HG02884 (cell line): ENCODE measurements at regions not wholly inside any gene's neighbourhood (a gene's known extent, or its start where the extent isn't known, plus 50 kb on each side); places are given as distances from the start of the nearest gene placed in this dataset.
"Not testable (repeated sequence)": the region's sequence is repeated elsewhere in the genome, so short reads cannot be mapped to it uniquely, and the experiment has no call there.

Source experiments
- ATAC-seq: cut with Tn5 transposase; IDR thresholded peaks from one replicate; pipeline ENCODE4 v1.9.1; 2021; ENCODE audit warnings: mild to moderate bottlenecking, moderate library complexity; ENCODE audit not compliant: unreplicated experiment

DNA sequence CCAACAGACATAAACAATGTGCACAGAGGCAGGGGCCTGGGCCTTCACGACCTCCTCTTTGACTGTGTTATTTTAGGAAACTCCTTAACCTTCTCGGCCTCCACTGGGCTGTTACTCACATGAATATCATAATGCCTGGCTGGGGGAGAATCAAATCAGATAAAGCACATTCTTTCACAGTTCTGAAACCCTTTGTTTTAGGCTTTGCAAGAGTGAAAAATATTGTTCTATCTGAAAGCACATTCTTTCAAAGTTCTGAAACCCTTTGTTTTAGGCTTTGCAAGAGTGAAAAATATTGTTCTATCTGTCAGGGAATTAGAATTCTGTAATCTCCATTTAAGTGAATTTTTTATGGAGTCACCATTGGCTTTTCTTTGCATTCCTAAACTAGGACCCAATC lies 50.7 kb upstream of the SYNDIG1 start:
- ATAC-seq = no peak

DNA sequence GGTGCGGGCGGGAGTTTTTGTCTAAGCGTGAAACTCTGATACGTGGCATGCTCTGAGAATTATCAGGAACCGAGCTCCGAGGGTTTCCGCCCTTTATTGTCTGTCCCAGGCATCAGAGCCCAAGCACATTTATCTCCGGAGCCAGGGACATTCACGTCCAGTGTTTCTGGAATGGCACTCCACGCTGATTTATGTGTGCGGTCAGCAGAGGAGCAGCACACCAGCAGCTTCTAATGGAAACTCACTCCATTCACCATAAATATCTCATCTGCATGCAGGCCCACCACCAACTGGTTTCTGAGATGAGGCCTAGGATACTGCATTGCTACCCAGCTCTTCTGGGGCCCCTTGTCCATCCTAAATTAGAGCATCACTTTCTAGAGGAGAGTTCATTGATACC lies 51.9 kb upstream of the SYNDIG1 start:
- ATAC-seq = no peak

DNA sequence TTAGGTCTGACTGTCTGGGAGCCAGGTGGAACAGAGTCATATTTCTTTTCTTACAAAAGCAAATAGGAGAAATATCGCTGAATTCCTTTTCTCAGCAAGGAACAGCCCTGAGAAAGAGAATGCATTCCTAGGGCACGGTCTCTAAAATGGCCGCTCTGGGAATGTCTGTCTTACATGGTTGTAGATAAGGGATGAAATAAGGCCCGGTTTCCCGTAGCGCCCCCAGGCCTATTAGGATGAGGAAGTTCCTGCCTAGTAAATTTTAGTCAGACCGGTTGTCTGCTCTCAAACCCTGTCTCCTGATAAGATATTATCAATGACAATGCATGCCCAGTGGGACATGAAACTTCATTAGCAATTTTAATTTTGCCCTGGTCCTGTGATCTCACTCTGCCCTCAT lies 54.0 kb upstream of the SYNDIG1 start:
- ATAC-seq = not testable (repeated sequence)

DNA sequence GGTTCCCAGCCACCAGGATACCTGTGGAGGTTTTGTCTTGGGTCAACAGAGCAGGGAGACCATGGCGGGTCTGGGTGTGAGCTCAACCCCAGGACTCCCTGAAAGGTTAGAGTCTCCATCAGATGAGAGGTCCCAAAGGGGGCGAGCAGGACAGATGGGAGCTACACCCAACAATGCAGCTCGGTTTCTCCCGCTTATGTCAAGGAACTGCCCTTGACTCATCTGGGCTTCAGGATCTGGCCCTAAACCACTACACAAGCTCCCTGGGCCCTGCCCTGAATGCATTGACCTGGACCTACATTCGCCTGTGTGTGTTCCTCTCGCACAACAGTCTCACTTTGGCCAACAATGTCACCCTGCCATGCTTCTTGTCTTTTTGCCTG lies 57.6 kb upstream of the SYNDIG1 start:
- no peak for ATAC-seq

DNA sequence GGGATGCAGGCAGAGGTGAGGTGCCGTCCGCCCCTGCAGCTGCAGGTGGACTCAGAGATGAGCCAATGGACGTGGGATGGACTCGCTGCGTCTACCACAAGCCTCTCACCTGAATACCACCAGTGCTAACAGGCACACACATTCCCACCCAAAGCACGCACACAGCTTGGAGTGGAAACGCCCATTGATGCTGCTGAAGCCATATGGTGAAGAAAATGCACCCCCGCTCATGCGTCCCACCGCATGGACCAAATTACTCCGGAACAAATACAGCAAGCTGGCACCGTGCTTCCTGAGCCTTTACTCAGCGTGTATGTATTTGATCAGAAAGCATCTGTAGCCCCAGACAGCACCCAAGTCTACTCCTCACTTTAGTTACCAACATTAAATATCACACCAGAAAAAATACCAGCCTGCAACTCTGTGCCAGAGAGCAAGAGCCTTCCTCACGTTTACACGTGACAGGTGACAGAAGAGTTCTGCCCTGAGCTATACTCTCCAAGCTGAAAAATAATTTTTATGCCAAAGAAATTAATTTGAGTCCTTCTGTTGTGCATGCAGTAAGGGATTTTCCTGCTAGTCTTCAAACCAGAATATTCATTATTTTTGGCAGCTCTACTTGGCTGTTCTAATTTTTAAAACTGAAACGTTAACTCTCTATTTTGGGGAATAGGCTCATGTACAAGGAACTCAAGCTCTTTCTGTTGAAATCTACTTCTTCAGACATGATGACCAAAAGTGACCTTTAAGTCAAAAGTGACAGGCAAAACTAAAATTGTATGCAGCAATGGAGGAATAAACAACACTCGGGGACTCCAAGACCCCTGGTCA lies 58.2 kb upstream of the SYNDIG1 start:
- no peak for ATAC-seq

DNA sequence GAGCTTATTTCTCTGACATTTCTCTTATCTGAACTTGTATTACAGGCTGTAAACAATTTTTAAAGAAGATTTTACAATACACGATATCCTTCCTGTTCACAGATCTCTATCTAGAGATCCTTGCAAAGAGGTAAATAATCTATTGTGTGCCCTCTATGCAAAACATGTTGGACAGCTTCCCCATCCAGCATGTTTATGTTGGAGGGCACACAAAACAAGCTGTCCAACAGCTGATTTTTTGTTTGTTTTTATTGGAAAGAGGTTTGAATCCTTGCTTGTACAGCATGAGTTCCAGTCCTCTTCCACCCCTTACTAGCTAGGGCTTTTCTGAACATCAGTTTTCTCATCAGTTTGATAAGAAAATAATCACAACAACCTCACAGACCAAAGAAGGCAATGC lies 62.3 kb upstream of the SYNDIG1 start:
- no peak for ATAC-seq

DNA sequence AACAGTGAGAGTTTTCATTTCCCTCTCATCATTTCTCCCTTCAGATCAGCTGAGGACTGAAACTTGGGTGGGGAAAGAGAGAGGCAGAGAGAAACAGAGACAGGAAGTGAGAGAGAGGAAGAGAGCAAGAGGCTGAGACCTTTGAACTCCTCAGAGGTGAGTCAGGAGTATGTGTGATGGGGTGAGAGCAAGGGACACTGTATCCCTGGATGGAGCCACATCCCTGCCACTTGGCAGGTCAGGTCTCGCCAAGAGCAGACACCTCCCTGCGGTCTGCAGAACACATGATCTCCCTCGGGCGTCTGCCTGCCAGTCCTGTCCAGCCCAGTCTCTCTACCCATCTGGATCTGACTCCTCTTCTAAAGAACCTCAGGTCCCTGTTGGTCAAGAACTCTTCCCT lies 62.7 kb upstream of the SYNDIG1 start:
- no peak for ATAC-seq

DNA sequence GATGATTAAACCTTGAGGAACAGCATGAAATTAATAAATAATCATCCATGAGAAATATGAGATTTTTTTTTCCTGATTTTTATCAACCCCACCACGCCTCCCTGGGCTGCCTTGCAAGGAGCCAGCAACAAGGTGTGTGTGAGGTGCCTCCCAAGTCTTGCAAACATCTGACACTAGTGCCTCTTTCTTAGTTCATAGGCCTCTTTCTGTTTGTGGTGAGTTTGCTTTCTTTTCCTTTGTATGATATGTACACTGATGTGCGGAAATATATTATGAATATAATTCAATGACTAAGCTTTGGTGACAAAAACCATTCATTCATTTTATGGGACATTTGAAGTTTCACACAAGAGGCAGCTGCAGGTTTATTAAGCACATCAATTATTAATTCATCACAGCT lies 63.2 kb upstream of the SYNDIG1 start:
- ATAC-seq = no peak

DNA sequence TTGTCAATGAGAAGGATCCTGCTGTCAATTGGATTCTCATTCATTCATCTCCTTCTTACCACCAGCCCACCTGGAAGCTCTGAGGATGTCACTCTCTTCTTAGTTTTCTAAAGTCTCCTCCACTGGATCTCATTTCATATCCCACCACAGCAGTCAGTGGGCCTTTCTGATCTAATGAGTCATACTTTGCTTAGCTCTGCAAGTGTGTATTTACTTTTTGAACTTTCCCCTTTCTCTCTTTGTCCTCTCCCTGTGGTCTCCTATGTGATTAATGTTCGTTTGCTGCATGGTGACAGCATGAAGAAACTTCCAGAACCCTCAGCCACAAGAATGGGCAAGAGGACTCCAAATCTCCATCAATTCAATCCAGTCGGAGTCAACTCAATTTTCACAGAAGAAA lies 63.6 kb upstream of the SYNDIG1 start:
- no peak for ATAC-seq

DNA sequence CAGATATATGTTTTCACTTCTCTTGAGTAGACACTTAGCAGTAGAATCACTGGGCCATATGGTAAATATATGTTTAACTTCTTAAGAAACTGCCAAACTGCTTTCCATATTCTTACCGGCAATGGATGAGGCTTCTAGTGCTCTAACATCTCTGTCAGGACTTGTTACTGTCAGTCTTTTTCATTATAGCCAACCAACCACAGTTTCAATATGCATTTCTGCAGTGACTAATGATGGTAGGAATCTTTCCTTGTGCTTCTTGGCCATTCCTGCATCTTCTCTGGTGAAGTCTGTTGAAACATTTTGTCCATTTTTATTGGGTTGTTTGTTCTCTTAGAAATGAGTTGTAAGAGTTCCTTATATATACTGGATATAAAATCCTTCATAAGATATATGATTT lies 66.0 kb upstream of the SYNDIG1 start:
- no peak for ATAC-seq

DNA sequence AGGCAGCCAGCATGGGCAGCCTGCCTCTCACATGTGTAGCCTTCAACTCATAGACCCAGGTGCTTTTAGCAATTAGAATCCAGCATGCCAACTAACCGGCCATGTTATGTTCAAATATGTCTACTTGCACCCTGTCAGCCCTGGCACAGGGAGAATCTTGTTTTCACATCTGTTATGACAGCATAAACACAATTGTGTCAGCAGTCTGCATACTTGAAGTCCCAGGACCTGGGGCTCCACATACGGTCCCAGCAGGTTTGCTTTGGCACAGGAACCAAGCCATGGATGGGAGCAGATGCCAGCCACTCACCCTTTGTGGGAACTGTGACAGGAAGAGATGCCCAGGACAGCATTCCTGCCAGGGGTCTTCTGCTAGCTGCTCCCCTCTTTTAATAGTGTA lies 67.2 kb upstream of the SYNDIG1 start:
- no peak for ATAC-seq

DNA sequence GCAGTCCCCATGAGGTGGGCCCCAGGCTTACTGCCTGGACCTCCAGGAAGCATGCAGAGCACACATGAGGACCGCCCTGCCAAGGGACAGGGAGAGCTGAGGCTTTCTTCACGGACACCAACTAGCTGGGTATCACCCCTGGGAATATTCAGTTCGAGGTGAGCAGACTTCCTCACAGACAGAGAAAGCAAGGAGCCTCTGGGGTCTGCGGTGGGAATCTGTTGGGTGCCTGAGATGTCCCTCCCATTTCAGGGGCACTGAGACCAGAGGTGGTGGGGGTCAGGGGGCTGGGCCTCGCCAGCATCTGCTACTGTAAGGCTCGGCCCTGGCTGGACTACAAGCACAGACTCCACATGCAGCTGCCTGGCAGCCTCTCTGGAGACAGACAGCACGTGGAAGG lies 74.3 kb upstream of the SYNDIG1 start:
- no peak for ATAC-seq

DNA sequence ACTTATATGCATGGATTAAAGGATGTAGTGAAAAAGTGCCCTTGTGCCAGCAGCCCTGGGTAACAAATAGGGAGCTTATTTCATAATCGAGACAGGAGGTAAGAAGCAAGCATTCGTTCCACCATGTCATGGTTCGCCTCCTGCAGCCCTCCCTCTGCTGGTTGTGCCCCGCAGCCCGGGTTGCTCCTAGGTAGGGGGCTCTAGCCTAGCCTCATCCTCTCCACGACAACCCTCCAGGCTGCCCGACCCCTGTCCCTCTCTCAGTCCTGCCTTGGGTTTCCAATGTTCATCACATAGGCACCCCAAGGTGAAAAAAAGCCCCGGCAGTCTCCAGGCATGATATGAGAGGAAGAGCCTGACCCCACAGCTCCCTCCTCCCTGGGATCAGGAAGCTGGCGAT lies 75.5 kb upstream of the SYNDIG1 start:
- no peak for ATAC-seq

DNA sequence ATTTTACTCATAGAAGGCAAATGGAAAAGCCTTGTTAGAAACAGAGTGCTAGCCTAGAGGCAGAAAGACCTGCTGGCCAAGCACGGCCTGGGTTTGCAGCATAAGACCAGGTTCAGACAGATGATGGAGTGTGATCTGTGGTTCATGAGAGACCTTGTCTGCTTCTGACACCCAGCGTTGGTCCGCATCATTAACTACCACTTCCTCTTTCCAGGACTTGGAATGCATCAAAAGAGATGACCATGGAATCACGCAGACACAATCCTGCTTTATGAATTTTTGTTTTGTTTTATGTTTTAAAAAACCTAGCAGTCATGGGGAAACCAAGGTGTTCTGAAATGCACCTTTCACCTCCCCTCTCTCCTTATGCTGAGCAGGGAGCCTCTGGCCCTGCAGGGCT lies 76.8 kb upstream of the SYNDIG1 start:
- no peak for ATAC-seq

DNA sequence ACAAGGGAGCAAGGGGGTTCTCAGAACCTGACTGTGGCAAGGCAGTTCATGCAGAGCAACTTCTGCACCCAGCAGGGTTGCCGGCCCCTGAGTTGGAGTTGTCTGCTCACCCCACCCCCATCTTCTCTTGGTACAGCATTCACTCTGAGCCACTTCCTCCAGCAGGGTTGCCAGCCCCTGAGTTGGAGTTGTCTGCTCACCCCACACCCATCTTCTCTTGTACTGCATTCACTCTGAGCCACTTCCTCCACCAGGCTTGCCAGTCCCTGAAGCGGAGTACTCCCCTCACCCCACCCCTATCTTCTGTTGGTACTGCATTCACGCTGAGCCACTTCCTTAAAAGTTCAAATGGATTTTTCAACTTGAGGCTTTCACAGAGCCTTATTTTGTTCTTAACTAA lies 79.7 kb upstream of the SYNDIG1 start:
- ATAC-seq = no peak

DNA sequence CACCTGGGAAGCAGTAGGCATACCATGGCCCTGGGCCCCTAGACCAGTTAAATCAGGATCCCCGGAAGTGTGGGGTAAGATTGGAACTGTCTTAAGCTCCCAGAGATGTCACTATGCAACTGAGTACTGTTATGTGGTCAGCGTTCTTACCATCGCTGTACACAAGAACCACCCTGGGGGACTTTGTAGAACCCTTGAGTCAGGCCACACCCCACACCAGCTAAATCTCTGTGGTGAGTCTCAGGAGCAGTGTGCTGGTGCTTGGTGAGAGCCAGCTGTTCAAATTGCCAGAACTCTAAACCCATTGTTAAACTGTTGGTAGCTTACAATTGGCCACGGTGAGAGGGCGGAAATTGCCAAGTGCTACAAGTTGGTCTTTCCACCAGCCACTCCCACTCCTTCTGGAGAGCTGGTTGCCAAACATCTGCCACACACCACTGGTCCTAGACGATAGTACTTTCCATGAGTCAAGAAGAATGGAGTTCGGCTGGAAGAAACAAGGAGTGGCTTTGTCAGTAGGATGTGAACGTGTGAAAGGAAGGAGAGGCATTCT lies 80.5 kb upstream of the SYNDIG1 start:
- no peak for ATAC-seq

DNA sequence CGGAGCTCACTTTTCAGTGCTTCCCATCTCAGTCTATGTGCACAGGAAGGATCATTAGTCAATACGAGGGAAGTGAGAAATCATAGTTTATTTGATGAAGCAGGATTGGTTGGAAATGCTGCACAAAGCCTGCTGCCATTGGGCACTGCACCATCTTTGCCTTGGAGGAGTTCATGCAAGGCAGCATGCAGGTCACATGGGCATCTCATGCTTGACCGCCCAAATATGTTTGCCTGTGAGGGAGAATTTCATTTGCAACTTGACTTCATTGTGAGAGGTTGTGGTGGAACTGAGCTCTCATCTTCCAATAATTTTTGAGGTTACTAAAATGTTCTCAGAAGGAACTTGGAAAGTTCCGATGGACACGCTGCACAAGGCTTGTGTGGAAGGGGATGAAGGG lies 83.9 kb upstream of the SYNDIG1 start:
- ATAC-seq = no peak

DNA sequence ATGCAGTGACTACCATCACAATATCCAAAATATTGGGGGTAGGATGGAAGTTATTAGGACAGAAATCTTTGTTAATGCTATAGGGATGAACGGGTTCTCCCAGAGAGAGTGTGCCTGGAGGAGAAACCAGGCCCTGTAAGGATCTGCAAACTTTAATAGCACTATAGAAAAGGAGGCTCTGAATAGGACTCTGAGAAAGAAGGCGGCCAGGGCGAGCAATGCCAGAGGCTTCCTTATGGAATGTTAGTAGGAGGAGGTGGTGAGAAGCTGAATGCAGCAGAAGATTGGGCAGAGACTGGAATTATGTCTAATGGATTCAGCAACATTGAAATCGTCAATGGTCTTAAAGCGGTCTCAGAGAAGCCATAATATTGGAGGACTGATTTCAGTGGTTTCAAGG lies 84.6 kb upstream of the SYNDIG1 start:
- no peak for ATAC-seq

DNA sequence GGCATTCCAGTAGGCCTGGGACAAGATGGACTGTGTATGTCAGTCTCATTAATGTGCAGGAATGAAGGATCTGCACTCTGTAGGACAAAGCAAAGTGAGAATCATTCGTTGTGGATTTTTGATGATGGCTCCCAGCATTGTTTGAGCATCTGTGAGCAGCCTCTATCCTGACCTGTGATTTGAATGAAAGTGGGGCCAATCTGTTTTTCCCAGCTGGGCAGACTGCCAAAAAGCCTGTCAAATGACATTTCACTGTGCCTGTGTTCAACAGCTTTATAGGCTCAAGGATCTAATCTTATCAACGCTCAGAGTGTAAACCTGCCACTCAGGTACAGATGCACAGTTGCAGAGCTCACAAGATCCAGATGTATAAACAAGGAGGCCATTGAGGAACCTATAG lies 86.7 kb upstream of the SYNDIG1 start:
- no peak for ATAC-seq

DNA sequence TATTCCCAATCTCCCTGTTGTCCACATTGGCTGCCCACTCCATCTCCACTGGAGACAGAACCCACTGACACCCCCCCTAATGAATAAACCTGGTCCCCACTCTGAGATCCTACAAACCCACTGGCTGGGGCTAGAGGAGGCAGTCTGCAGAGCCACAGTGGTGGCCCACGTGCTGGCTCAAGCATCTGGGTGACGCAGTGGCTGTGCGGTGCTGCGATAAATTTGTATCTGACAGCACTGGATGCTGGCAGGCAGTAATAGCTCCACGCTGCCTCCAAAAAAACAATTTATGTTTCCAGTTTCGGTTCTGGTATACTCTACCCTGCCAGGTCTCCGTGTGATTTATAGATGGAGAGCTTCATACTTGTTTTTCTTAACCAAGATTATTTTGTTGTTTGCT lies 87.1 kb upstream of the SYNDIG1 start:
- ATAC-seq = no peak

DNA sequence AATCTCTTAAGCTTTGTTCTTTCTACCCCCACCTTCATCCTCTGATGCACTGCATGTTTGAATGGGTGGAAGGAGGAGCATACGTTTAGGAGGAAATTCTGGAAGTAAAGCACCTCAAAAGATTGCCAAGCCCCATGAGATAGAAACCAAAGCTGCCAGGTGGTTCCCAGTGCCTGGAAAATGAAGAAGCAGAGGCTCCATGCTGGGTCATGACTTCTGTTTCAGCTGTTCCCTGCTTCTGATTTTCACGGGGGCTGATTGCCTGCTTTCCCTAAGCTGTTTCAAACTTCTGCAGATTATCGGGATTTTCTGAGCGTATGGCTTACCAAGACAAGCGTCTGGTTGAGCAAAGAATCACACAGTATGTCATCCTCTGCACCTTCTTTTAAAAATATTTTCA lies 87.5 kb upstream of the SYNDIG1 start:
- no peak for ATAC-seq

DNA sequence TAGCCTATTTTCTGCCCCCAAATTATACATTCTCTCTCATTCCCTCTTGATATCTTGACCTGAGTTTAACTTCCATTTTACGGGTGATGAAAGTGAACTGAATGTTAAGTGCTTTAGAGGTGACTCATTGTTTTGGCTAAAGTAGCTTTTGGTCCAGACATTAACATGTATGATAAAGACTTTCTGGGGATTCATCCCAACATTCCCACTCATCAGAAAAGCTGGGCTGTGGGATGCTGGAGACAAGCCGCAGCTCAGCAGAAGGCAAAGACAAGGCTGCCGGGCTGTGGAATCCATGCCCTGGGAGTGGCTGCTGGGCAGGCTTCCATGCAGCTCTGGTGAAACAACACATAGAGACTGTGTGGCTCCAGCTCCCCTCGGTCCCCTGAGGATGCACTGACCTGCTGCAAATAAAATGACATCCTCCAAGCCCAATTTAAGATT lies 89.9 kb upstream of the SYNDIG1 start:
- ATAC-seq = no peak
